GM21619 (cell line): ENCODE measurements at regions not wholly inside any gene's neighbourhood (a gene's known extent, or its start where the extent isn't known, plus 50 kb on each side); places are given as distances from the start of the nearest gene placed in this dataset.
"Not testable (repeated sequence)": the region's sequence is repeated elsewhere in the genome, so short reads cannot be mapped to it uniquely, and the experiment has no call there.

Source experiments
- ATAC-seq: cut with Tn5 transposase; IDR thresholded peaks from one replicate; pipeline ENCODE4 v1.9.1; 2021; ENCODE audit not compliant: unreplicated experiment

DNA sequence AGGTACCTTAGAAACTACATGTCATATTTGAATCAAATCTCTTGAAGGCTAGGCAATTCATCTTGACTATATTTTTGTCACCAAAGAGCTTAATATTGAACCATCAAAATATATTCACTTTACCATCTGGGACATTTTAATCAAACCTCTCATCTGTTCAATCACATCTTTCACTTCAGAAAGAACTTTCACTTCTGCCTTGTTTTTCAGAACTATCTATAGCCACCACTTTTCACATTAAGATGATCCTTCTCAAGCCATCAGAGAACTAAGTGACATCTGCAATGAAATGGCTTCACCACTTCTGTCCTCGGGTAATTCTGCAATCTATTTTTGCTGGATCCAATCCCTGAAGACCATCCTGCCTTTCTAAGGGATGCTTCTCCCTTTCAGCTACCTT lies 57.8 kb downstream of the OR2B2 start:
- no peak for ATAC-seq

DNA sequence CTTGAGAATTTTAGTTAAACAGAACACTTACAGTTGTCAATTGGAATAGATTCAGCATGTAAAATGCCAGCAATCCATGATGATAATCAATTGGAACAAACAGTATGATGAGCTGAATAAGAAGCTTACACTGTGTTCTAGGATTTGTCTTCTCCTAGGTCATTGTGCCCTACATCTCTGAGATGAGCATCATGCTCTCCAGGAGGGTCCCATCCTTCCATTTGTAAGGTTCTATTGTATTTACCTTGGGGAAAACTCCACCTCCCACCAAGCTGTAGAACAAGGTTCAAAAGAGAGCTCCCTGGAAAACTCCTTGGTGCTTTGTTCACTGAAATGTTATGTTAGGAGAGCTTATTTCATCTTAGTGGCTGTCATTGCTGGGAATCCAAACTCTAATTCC lies 60.8 kb downstream of the OR2B2 start:
- no peak for ATAC-seq

DNA sequence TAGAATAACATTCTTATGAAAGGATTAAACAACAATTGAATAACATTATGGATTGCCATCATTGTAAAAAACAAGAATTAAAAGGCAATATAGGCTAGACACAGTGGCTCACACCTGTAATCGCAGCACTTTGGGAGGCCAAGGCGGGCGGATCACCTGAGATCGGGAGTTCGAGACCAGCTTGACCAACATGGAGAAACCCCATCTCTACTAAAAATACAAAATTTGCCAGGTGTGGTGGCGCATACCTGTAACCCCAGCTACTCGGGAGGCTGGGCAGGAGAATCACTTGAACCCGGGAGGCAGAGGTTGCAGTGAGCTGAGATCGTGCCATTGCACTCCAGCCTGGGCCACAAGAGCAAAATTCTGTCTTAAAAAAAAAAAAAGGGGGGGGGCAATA lies 63.2 kb downstream of the OR2B2 start:
- ATAC-seq = not testable (repeated sequence)

DNA sequence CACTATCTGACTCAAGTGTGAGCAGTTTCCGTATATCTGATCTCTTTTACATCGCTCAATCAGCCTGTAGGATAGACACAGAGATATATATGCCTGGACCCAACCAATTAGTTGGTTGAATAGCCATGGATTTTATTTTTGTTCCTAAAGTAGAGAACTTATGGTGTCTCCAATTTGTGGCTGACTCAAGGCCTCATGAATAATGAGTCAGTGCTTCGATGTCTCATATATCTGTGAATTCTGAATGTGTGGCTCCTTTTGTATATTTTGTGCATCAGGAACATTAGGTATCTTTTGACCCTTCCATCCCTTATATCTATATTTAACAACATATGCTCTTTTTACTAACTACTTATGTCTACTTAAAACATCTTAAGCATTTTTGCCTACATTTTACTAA lies 64.5 kb downstream of the OR2B2 start:
- no peak for ATAC-seq

DNA sequence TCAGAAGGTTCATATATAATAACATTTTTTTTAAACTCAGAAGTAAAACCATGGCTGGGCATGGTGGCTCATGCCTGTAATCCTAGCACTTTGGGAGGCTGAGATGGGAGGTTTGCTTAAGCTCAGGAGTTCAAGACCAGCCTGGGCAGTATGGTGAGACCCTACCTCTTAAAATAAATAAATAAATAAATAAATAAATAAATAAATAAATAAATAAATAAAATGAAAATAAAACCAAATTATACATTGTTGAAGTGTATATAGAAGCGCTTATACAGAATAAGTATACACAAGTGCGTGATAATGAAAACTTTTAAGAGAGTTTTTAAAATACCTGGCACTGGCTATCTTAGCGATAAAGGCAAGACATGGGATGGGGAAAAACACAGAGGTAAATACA lies 71.6 kb downstream of the OR2B2 start:
- no peak for ATAC-seq

DNA sequence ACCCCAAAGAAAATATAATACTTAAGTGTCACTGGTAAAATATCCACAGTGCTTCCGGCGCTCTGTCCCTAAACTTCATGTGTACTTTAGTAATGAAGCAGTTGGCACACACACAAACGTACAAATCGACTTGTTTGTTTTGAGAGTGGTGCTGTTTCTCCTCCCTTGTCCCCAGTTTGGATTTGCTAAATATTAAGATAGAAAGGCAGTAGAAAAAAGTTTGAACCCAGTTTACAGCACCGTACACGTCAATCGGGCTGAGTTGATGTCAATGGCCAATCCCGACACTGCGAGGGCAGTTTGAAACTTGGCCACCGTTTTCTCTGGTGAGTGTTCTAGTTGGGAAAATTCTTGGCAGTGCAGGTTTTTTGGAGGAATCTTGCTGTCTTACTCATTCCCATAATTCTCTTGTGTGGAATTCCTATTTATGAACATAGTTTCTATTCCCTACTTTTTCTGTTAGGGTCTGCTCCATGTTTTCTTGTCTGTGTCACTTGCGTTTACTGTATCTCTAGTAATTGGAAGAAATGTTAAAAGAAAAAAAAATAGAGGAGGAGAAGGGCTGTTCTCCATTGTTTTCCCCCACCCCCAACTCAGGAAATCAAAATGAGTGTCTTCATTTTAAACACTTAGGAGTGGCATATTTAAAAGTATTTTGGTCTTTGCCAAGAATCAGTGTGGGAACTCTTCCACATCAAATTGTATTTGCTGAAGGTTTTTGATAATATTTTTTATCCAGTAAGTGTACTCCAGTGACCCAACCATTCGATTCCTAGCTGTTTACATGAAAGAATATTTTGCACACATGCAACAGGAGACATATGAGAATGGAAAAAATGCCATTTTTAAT lies 72.3 kb downstream of the OR2B2 start:
- no peak for ATAC-seq

DNA sequence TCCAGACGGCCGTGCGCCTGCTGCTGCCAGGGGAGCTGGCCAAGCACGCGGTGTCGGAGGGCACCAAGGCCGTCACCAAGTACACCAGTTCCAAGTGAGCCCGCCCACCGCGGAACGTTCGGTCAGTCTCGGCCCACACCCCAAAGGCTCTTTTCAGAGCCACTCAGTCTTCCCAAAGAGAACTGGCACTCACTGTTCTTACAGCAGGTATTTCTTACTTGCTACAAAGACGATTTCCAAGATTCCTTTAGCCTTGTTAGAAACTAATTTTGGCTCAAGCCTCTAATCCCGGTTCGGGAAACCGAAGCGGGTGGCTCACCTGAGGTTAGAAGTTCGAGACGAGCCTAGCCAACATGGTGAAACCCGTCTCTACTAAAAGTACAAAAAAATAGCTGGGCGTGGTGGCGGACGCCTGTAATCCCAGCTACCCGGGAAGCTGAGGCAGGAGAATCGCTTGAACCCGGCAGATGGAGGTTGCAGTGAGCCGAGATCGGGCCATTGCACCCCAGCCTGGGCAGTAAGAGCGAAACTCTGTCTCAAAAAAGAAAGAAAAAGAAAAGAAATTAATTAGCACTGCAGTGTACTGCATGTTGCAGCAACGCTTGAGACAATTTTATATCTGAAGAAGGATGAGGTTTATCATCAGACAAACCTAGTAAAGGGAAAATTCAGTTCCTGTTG lies 73.1 kb downstream of the OR2B2 start:
- no peak for ATAC-seq

DNA sequence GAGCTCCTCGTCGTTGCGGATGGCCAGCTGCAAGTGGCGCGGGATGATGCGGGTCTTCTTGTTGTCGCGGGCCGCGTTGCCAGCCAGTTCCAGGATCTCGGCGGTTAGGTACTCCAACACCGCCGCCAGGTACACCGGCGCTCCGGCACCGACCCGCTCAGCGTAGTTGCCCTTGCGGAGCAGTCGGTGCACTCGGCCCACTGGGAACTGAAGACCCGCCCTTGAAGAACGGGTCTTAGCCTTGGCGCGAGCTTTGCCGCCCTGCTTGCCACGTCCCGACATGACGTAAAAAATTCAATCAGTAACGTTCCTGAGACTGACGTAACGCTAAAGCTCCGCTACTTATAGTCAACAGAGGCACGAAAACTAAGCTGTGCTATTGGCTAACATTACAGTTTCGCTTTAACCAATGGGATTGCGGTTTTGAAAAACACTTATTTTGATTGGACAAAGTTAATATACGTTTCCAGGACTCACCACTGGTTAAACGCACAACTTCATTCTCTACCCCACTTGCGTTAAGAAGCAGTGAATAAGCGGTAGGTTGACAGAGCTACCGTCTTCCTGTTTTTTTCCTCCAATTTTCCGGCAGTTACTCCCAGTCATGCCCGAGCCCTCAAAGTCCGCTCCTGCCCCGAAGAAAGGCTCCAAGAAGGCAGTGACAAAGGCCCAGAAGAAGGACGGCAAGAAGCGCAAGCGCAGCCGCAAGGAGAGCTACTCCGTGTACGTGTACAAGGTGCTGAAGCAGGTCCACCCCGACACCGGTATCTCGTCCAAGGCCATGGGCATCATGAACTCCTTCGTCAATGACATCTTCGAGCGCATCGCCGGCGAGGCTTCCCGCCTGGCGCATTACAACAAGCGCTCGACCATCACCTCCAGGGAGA lies 73.9 kb downstream of the OR2B2 start:
- ATAC-seq = peak; percentile 72

DNA sequence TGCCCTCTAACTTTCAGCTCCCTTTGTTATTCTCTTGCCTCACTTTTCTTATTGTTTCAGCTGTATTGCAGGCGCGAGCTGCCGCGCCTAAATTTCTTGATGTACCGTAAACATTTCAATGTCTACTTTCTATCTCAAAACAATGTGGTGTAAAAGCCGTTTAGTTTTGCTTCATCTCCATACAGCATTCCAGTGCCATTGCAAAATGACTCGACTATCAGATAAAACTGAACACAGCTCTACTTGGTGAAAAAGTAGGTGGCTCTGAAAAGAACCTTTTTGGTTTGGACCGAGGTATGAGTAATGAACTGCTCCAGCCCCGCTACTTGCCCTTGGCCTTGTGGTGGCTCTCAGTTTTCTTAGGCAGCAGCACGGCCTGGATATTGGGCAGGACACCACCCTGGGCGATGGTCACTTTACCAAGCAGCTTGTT lies 74.6 kb downstream of the OR2B2 start:
- ATAC-seq = peak; percentile 2

DNA sequence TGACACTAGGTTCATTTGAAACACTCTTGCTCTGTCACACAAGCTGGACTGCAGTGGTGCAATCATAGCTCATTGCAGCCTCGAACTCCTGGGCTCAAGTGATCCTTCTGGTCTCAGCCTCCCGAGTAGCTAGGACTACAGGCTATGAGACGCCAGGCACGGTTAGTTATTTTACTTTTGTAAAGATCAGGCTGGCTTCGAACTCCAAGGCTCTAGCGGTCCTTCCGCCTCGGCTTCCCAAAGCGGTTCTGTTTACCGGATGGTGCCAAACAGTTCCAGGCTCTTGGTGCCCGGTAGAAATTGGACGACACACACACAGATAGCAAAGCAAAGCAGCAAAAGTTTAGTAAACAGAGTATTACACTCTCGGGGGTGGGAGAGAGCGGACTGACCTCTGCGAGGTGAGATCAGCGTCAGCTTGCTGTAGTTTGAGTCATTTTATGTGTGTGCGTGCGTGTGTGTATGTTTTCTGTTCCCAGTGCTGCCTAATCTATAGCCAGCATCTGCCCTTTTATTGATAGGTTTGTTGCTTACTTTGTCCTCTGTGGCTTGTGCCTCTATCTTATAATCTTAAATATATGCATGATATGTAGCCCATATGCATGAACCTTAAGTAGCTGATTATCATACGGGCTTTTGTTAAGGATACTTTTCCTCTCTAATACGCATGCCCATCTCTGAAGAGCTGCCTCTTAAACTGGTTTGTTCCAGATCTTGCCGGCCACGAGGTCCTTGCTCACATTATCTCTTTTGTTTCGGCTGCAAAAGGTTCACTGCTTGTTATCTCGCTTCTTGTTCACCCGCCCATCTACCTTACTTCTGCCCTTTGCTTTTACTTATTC lies 75.2 kb downstream of the OR2B2 start:
- ATAC-seq = peak; percentile 36

DNA sequence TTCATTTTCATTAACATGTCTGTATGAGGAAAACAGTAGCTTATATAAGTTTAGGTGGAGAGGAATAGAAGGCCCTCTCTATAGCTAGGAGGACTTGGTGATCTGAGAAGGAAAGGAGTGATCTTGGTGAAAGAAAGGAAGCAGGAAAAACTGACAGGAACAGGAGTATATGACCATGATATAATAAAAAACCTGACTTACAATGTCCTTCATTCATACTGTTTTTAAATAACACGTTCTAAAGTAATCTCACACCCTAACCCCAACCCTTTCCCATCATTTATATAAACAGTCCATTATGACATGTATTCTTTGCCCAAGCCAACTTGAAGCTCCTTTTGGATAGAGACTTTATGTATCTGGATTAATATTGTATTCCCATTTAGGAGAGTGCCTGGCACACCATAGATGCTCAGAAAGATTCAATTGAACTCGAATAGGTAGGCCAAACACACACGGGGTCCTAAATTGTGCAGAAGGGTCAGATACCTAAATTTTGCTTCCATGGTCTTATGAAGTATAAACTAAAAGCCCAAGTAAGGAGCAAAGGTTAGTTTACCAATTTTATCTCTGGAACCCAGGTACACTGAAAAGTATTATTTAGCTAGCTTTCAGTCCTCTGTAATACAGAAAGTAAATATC lies 75.9 kb downstream of the OR2B2 start:
- ATAC-seq = no peak

DNA sequence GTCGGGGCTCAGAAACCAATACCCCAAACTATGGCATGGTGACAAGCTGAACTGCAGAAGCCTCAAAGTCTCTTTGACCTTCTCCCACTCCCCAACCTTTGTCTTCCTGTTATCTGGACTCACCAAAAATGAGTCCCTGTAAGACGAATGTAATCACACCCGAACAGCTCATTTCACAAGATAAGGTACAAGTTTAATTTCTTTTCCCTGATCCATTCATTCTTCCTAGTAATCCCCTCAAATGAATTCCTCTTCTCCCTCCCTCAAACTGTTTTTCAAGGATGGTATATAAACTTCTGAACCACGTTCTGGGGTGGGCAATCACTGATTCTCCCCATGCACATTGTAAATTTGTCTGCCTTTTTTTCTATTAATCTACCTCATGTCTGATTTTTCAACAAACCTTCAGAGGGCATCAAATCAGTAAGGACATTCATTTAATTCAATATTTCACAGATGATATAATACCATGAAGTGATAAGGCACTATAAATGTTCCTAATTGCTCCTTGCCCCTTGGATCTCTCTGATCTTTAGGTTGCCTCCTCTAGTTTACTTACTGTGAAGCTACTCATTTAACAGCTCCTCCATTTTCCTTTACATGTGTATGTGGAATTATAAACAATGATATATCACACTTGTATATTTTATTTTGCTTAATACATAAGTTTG lies 77.2 kb downstream of the OR2B2 start:
- no peak for ATAC-seq

DNA sequence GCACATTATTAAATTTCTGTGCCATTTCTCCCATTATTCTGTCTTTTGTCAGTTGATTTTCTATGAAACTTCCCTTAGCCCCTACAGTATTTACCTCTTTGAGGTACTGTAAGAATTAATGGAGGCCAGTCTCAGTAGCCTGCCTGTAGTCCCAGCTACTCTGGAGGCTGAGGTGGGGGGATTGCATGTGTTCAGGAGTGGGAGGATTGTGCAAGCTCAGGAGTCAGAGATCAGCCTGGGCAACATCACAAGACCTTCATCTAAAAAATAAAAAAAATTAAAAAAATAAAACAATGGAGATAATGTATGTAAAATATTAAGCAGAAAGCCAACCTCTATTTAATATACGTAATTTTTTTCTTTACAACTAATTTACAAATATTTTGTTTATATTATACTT lies 77.8 kb downstream of the OR2B2 start:
- ATAC-seq = no peak

DNA sequence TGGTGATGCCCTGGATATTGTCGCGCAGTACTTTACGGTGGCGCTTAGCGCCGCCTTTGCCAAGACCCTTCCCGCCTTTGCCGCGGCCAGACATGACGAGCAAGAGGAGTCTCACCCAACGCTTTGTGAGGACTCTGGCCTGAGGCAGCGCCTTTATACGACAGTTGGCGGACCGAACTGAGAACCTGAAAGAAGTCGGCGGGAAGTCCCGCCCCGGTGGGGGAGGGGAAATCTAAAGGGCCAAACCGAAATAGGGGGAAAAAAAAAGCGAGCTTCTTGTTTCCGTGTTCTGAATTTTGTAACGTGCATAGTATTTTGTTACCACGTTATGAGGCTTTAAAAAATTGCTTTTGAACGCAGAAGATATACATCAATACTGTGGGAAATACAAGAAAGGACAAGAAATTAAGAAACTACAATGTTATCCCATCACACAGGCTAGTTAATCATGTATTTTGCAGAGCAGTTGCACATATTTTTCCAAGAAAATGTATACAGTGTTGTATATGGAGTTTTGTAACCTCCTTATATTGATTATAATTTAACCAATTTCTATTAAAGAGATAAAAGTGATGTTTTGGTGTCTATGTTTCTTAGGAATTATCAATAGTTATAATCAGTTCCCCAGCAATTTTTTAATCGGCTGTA lies 80.6 kb downstream of the OR2B2 start:
- peak; percentile 84 for ATAC-seq

DNA sequence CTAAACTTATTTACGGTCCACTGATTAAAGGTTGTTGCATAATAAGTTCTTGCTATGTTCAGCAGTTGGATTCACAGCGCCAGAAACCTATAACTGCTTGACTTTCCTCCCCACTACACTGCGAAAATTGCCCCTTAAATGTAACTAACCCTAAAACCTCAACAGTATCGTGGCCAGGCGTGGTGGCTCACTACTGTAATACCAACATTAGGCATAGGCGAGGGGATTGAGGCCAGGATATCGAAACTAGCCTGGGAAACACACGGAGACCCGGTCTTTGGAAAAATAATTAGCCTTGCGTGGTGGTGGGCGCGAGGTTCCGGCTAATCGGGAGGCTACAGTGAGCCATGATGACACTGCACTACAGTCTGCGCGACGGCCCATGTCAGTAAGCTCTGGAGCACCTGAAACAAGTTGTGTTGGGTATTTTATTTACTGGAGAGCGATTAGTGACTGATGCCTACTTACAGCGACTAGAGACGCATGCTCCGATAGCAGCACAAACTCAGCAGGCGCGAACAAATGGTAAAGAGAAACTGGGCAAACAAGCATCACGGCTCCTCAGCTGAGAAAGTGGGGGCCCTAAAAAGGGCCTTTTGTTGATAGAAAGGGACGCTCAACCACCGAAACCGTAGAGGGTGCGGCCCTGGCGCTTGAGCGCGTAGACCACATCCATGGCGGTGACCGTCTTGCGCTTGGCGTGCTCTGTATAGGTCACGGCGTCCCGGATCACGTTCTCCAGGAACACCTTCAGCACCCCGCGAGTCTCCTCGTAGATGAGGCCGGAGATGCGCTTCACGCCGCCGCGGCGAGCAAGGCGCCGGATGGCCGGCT lies 81.4 kb downstream of the OR2B2 start:
- peak; percentile 64 for ATAC-seq

DNA sequence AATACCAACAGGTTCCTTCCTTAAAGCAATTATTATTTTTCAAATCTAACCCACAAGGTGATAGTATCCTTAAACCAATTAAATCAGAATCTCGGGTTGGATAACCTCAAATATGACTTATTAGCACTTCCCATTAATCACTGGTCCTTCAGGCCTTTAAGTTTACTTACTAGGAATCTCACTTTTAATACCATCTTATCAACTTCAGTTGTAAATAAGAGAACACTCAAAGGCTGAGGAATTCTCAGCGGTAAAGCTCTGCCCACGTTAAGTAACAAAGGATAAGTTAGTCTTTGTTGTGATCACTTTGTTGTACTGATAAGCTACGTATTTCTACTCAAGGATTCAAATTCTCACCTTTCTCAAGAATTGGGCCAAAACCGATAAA lies 82.0 kb downstream of the OR2B2 start:
- ATAC-seq = no peak

DNA sequence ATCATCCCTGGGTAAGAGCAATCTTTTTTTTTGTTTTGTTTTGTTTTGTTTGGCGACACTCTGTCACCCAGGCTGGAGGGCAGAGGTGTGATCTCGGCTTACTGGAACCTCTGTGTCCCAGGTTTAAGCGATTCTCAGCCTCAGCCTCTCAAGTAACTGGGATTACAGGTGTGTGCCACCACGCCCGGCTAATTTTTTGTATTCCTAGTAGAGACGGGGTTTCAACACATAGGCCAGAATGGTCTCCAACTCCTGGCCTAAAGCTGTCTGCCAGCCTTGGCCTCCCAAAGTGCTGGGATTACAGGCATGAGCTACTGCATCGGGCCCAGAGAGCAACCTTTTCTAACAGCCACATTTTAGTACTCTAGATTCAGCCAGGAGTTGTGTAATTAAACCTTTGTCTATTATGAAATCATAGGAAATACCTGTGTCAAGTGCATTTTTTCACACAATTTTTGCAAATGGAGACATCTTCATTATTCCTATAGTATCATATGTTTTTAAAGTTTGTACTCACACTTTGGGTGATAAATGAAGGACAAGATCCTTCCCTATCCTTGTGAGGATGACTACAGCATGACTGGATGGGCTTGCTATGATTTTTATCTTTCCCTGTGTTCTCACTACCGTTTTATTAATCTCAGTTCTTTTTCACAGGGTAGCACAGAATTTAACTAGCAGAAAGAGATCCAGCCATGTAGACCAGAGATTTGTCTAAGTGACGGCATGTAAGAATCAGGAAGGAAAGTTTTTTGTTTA lies 82.6 kb downstream of the OR2B2 start:
- ATAC-seq = no peak
